SU-DHL-6 (cell line): ENCODE measurements at regions not wholly inside any gene's neighbourhood (a gene's known extent, or its start where the extent isn't known, plus 50 kb on each side); places are given as distances from the start of the nearest gene placed in this dataset.

Source experiments
- CTCF ChIP-seq: fragments of 200-600 bp; sonication (generic); IDR thresholded peaks from one replicate; pipeline ENCODE4 v1.5.1; 2017; ENCODE audit warnings: antibody characterized with exemption, mild to moderate bottlenecking, low read length, moderate library complexity; ENCODE audit not compliant: insufficient read depth, poor library complexity, severe bottlenecking
- EZH2phosphoT487 ChIP-seq: fragments of 200-600 bp; sonication (generic), shearing (Covaris generic); conservative IDR thresholded peaks from 2 replicates; pipeline ENCODE4 v1.6.1; 2018; ENCODE audit warnings: mild to moderate bottlenecking, antibody characterized with exemption, low read length, moderate library complexity, mixed read lengths

GRCh38 chr11:134911514-134912180, 499.6 kb upstream of the B3GAT1 start:
- TF ChIP-seq CTCF: no peak
- no peak for TF ChIP-seq EZH2phosphoT487
